NCI-H2029 (cell line): ENCODE measurements at regions not wholly inside any gene's neighbourhood (a gene's known extent, or its start where the extent isn't known, plus 50 kb on each side); places are given as distances from the start of the nearest gene placed in this dataset.

Experiments used
- DNase-seq: peaks from one replicate; lab custom pipeline; 2025; lab: John Stamatoyannopoulos, UW

- DNase-seq = no peak
Measured at GRCh38 chr9:17018540-17019196, 116.2 kb upstream of the CNTLN start.

DNA sequence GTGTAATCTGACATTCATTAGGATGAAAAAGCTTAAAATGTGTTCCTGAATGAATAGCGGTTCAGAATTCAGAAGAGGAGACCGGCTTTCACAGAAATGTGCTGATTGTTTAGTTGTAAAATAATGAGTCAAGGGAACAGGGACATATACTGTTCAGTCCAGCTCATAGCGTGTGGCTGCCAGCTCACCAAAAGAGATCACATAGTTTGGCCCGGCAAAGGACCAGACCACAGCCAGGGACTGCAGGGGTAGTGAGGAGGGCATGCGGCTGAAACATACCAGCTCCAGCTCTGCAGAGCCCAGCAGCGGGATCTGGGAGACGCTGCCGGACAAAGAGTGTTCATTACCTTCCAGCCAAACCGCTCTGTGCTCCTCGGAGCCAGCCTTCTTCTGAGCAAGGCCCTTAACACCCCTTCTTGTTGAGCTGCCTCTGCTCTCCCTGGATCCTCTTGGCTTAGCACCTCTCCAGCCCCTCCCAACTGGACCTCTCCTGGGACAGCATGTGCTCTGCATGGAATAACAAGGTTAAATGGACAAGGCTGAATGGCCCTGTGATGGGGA is 116.8 kb upstream of the CNTLN start:
- no peak for DNase-seq

GRCh38 chr9:17013891-17014290 is 120.9 kb upstream of the CNTLN start:
- no peak for DNase-seq

GRCh38 chr9:17013010-17013409 is 121.8 kb upstream of the CNTLN start:
- no peak for DNase-seq

- DNase-seq = no peak
Measured at GRCh38 chr9:17011880-17012279, 123.0 kb upstream of the CNTLN start.

DNA sequence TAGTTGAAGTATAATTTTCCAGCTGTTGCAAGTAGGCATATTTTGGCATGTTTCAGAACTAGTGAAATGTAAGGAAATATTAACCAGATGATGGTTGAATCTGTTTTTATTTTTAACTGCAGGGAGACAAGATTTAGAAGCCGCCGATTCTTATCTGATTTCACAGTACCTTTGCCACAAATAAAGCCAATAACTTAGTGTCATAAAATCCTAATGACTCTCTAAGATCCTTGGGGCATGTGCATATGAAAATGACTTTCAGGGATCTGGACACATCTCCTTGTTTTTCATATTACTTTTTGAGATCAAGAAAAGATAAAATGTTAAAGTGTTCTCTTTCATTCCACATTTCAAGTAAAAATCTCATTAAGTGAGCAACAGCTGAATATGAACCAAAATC is 125.8 kb upstream of the CNTLN start:
- DNase-seq = no peak

GRCh38 chr9:17005056-17005823 is 129.6 kb upstream of the CNTLN start:
- no peak for DNase-seq

GRCh38 chr9:17004500-17004899 is 130.3 kb upstream of the CNTLN start:
- no peak for DNase-seq

- DNase-seq = no peak
Measured at GRCh38 chr9:17003576-17004240, 131.1 kb upstream of the CNTLN start.

DNA sequence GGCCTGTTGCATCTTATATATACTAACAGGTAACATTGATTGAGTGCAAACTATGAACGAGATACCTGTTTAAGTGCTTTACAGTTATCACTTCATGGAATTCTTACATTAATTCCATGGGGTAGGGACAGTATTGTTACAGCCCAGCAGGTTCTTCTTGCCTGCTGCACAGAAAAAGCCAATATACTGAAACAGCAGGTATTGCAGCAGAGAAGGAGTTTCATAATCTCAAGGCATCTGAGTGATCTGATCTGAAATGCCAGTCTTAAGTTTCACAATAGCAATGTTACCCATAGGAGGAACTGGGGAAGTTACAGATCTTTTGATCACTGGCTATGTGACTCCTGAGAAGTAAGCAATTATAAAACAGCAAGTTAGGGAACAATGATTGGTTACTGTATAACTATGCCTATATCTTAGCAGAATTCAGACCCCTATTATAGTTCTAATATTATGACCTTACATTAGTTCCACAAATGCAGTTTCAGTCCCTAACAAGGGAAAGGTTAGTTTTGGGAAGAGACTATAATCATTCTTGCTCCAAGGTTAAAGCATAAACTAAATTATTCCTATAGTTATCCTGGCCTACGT is 126.5 kb upstream of the BNC2 start:
- no peak for DNase-seq

DNA sequence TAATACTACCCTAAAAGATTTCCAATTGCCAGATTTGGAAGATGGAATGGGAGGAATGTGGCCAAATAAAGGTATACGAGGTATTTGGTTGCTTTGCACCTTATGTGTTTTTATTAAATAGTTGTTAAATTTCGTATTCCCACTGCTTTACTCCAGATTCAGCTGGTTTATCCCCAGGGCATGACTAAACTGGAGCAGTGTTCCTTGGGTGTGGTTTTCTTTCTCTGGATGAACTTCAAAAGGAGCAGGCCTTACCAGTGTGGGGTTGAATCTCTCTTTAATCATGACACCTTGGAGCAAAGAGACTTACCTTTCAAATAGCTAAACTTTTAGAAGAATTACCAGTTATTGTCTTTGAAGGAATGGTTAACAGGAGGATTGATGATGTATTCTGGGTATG is 121.7 kb upstream of the BNC2 start:
- DNase-seq = no peak

DNA sequence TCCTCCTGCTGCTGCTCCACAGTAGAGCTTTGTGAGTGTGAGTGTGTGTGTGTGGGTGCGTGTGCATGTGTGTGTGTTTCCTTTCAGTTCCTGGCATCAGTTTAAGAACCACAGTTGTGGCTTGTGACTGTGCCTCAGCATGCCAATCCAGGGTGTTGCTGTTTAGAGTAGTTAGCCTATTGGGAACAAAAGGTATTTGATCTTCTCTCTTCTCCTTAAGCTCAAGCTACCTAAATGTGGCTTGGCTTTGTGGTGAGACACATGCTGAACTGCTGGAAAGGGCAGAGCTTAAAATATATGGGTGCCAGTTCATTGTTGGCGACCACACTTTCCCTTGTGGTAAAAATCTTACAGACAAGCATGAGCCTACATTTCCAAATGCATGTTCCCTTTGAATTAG is 116.6 kb upstream of the BNC2 start:
- no peak for DNase-seq

GRCh38 chr9:16986556-16986955 is 116.1 kb upstream of the BNC2 start:
- no peak for DNase-seq

- DNase-seq = no peak
Measured at GRCh38 chr9:16985559-16986348, 115.3 kb upstream of the BNC2 start.

- no peak for DNase-seq
Measured at GRCh38 chr9:16982780-16983310, 112.4 kb upstream of the BNC2 start.

DNA sequence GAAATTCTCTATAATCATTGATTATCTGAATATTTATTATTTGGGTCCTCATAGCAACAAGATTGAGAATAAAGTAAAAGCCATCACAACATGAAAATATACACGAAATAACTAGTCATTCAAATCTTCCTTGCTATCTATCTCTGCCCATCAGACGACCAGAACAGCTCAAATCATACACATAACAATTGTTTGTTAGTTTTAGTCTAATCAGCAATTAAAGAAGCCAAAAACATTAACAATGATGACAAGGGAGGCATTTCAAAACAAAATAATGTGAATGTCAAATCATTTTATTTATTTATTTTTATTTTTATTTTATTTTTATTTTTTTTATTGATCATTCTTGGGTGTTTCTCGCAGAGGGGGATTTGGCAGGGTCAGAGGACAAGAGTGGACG is 106.0 kb upstream of the BNC2 start:
- DNase-seq = no peak

DNA sequence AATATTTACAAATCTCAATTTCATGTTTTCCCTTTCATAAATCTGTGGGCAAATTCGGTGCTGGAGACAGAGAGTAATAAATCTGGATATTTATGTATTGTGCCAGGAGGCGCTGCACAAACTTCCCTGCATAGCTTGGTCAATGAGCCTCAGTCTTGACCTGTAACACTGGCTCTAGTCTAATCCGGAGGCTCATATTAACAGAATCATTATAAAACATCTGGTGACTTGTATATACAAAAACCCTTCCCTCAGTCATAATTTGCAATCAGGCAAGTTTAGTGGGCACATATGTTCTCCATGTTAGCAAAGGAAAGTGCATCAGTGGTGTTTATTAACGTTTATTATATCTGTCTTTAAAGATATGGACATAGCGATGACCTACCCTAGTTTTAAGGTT is 104.0 kb upstream of the BNC2 start:
- DNase-seq = no peak

DNA sequence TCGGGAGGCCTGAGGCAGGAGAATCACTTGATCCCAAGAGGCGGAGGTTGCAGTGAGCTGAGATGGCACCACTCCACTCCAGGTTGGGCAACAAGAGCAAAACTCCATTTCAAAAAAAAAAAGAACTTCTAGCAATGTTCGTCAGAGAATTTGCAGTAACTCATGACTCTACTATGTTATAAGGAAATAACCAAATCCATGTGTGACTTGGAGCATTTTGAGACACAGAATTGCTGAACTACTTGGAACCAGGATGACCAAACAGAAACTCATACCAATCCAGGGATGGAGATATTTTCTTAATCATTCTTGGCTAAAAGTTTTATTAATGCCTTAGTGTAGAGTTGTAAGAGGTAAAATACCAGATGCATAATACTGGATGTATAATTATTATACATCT is 99.9 kb upstream of the BNC2 start:
- DNase-seq = no peak

DNA sequence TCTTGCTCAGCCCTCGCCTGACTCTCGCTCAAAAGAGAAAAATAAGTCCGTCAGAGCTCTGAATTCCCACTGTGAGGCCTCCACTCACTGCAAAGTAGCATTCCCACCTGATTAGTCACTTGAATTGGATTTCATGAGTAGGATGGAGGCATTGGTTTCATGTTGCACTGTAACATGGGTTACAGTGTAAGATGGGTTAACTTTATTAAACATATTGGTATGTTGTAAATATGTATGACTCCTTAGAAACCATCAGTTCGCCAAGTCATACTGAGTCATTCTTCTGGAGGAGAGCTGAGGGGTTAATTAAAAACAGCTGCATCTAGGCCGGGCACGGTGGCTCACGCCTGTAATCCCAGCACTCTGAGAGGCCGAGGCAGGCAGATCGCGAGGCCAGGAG is 93.8 kb upstream of the BNC2 start:
- no peak for DNase-seq

GRCh38 chr9:16960084-16960483 is 89.6 kb upstream of the BNC2 start:
- no peak for DNase-seq

DNA sequence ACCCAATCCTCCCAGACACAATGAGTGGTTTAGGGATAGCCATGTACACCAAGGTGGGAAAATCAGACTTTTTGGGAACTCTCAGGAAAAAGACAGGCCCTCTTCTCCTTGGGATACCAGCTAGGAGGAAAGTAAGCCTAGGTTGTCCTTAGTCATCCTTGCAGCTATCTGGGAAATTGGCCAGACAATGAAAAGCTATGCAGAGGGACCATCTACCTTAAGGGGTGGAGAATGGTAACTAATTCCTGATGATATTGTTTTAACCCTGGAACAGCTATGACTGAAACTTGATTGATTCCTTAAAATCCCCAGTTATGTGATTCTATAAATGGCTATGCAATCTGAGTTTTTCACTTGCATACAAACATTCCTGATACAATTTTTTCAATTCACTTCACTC is 88.9 kb upstream of the BNC2 start:
- DNase-seq = no peak

DNA sequence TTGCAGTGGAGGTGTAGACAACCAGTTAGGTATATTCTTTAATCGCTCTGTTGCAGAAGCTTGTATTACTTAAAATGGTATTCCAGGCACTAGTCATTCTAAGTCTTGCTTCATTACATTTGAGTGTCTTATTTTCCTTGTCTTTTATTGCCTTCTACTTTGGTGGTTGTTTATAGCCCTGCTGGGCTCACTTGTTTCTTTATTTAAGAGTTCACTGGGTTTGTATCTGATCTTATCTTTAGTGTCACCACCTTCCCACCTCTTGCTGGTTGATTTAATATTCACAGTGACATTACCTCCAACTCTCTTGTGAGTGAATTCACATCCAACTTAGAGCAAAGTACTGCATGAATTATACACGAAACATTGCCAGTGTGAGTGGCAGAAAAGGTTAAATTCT is 83.6 kb upstream of the BNC2 start:
- no peak for DNase-seq
